ENCODE measurements at regions not wholly inside any gene's neighbourhood (a gene's known extent, or its start where the extent isn't known, plus 50 kb on each side); places are given as distances from the start of the nearest gene placed in this dataset.

GRCh38 chr6:164911151-164911550, 398.3 kb downstream of the C6orf118 start:
- no peak for DNase-seq

DNA sequence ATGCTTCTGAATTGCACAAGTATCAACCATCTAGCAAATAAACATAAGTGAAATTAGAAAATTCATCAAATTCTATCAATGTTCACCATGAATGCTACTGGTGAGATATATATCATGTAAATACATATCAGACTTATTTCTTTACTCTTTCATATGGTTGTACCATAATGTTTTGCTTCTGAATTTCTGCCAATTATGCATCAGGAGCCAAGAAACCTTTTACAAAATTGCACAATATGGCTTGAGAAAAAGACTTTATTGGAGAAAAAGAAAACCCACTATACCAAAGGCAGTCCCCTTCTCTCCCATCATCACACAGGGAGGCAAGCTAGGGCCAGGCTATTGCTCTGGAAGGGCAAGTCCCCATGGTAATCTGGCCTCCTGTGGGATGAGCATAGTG, 402.6 kb downstream of the C6orf118 start:
- DNase-seq: no peak

DNA sequence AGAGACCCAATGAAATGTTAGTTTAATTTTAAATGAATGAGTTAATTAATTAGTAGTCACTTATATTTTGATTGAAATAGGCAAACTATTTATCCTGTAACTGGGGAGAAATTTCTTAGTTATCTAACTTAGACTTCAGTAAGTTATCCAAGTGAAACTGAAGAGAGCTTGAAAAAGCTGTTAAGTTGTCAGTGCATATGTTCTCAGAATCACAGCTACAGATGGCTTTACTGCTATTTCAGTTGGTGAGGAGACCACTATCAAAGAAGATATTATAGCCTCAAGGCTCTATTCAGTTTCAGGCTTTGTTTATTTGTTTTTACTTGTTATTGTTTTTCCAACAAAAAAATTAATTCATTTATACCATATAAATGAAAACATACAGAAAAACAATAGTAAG, 404.1 kb downstream of the C6orf118 start:
- no peak for DNase-seq

- no peak for DNase-seq
These were observed 411.0 kb downstream of the C6orf118 start for GRCh38 chr6:164898412-164898811.

- DNase-seq: no peak
These were observed 411.7 kb downstream of the C6orf118 start for GRCh38 chr6:164897523-164898235.

DNA sequence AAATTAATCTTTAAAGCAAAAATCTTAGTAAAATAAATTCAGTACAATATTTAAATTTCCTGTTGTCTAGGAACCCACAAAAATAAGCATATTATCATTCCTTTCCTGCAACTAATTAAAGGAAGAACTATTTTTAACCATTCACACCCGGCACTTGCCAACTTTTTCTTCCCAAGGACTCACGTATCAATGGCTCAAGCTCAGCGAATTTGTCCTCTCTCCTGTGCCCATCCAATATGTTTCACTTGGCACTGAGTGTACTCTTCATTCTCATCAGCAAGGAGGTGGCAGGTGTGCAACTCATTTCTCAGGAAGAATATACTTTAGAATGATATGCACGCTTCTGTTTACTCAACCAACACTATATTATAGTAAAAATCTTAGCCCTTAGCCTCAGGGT, 419.4 kb downstream of the C6orf118 start:
- DNase-seq: no peak

- no peak for DNase-seq
These were observed 421.7 kb downstream of the C6orf118 start for GRCh38 chr6:164887660-164888059.

DNA sequence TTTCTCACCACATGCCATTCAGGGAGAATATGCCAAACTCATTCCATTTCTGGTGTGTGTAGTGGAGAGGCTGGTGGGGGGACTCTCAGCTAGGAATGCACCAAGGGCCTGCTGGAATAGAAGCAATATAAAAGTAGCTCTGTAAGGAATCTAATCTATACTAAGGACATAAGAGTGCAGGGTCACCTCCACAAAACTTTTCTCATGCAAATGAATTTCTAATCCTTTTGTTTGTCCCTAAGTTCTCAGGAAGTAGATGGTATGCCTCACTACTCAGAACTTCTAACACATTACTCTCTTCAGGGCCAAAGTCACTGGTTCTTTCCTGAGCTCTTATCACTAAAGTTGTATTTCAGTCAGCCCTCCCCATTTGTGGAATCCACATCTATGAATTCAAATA, 427.2 kb downstream of the C6orf118 start:
- no peak for DNase-seq

DNA sequence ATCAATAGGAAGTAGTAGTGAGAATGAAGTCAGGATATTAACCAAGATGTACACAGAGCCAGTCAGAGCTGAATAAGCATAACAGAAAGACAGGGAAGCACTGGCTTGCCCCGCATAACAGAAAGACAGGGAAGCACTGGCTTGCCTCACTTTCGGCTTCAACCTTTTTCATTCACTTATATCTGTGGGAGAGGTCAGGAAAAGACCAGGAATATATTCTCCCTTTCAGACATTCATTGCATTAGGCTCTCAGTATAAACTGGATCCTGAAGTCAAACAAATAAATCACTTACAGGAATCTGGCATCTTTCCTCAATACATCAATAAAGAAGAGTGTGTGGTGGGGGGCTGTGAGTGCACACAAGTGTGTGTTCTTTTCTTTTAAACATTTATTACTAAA, 437.6 kb downstream of the C6orf118 start:
- DNase-seq: no peak

DNA sequence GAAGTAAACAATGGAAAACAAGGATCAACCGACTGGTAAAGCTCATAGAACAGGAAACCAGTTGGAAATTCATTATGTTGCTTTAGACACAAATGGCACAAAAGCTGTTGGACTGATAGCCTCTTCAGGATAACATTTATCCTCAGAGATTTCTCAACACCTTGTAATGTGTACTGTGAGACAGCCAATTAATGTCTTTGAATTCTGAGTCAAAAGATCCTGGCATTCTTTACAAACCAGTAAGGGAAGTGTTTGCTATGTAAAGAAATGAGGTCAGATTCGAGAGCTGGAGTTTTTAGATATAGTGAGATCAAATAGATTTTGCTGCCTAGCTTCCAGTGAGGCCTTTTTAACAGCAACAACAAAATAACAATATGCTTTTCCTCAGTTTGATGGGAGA, 439.2 kb downstream of the C6orf118 start:
- DNase-seq: no peak

DNA sequence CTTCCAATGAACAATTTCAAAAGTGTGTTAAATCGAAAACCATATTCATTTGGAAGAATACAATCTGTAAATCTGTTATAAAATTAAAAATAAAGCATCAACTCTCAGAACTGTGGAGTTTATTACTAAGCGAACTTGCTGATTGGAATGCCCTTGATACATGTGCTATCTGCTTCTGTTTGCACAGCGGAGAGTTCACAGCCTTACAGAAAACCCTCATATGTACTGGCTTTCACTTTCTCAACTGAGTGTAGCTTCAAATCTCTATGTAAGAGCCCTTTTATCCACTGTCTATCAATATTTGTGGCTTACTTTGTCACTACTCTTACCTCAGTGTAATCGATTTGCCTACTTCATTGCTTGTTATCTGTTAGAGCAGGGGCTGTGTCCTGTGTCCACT, 447.4 kb downstream of the C6orf118 start:
- DNase-seq: no peak

DNA sequence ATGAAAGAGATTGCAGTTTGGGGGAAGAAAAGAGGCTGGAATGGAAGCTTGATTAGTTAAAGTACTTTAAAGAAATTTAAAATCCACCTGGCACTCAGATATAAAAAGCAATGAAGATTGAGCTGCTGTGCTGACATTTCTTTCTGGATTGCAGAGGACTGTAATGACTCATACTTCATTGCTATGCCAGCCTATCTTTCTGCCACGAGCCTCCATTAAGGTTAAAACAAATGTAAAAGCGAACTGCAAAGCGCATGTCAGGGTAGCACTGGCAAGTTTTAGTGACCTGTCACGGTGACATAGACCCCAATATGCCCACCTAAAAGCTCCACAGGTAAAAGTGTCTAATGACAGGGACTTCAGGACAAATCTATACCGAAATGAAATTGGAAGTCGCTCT, 449.6 kb downstream of the C6orf118 start:
- DNase-seq: no peak

GRCh38 chr6:164856138-164856537, 453.3 kb downstream of the C6orf118 start:
- DNase-seq: no peak

DNA sequence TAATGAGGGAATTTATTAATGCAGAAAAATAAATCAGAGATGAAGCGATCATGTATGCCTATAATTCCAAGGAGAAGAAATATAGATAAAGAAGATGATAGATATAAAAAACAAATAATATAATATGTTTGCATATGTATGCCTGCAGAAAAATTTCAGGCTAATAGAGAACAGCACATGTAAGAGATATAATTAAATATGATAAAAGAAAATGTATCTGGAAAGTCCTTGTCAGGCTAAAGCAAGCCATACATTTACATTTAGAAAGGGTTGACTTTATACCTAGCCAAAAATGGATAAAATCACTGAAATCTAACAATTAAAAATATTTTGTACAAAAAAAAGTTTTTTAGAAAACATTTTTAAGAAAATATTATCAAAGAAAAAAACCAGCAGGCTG, 454.1 kb downstream of the C6orf118 start:
- no peak for DNase-seq

- no peak for DNase-seq
These were observed 454.9 kb downstream of the C6orf118 start for GRCh38 chr6:164854526-164854925.

DNA sequence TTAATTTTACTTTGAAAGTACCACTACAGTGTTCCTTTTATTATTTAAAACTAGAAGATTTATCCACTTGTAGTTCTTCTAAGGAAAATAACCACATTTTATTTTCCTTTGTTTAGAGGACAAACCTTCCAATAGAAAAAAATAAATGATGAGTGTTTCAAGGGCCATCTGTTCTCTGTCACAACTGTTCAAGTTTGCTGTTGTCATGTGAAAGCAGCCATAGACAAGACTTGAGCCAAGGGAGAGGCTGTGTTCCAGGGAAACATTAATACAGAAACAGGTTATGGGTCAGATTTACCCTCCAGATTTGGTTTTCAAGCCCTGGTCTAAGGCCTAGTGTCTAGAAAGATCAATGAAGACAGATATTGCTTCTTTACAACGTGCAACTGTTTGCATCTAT, 463.6 kb downstream of the C6orf118 start:
- DNase-seq: no peak

GRCh38 chr6:164842085-164842484, 467.3 kb downstream of the C6orf118 start:
- no peak for DNase-seq

- no peak for DNase-seq
These were observed 471.3 kb downstream of the C6orf118 start for GRCh38 chr6:164838068-164838615.

- DNase-seq: no peak
These were observed 472.9 kb downstream of the C6orf118 start for GRCh38 chr6:164836486-164836885.

- DNase-seq: no peak
These were observed 477.0 kb downstream of the C6orf118 start for GRCh38 chr6:164832410-164832809.

GRCh38 chr6:164827537-164827936, 481.9 kb downstream of the C6orf118 start:
- no peak for DNase-seq

- no peak for DNase-seq
These were observed 482.5 kb downstream of the C6orf118 start for GRCh38 chr6:164826831-164827468.

GRCh38 chr6:164825386-164825785, 484.0 kb downstream of the C6orf118 start:
- no peak for DNase-seq

- no peak for DNase-seq
These were observed 491.7 kb downstream of the C6orf118 start for GRCh38 chr6:164817662-164818061.

DNA sequence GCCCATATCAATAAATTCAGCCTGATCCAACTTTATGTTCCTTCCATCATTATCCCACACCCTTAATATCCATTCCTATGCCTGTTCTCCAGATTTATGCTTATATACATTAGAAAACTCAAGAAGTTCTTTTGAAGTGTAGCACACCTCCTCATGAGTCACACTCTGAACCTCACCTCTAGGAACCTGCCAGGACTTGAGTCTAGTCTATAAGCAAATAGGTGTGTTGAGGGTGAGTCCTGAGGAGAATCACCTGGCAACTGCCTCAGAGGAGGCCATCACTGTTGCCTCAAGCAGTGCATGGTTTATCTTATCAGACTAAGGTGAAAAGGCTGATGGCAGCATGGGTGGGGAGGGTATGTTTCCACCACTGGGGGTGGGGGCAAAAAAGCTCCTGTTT, 496.7 kb downstream of the C6orf118 start:
- no peak for DNase-seq

All from activated CD4-positive, alpha-beta T cell treated with anti-CD3 and anti-CD28 coated beads for 4 hours (primary cell).